PFSK-1 (cell line): ENCODE measurements at regions not wholly inside any gene's neighbourhood (a gene's known extent, or its start where the extent isn't known, plus 50 kb on each side); places are given as distances from the start of the nearest gene placed in this dataset.

Source experiments
- POLR2AphosphoS5 ChIP-seq: IDR thresholded peaks from 2 replicates; pipeline ENCODE4 v1.6.1; 2012; ENCODE audit warnings: low read depth, mild to moderate bottlenecking, control low read depth, low read length, moderate library complexity
- SIN3A ChIP-seq: IDR thresholded peaks from 2 replicates; pipeline ENCODE4 v1.6.1; 2012; ENCODE audit warnings: mild to moderate bottlenecking, low read length, moderate library complexity, borderline replicate concordance; ENCODE audit not compliant: insufficient read depth
- TAF1 ChIP-seq: IDR thresholded peaks from 2 replicates; pipeline ENCODE4 v1.6.1; 2012; ENCODE audit warnings: low read length, control low read depth, borderline replicate concordance; ENCODE audit not compliant: insufficient read depth

DNA sequence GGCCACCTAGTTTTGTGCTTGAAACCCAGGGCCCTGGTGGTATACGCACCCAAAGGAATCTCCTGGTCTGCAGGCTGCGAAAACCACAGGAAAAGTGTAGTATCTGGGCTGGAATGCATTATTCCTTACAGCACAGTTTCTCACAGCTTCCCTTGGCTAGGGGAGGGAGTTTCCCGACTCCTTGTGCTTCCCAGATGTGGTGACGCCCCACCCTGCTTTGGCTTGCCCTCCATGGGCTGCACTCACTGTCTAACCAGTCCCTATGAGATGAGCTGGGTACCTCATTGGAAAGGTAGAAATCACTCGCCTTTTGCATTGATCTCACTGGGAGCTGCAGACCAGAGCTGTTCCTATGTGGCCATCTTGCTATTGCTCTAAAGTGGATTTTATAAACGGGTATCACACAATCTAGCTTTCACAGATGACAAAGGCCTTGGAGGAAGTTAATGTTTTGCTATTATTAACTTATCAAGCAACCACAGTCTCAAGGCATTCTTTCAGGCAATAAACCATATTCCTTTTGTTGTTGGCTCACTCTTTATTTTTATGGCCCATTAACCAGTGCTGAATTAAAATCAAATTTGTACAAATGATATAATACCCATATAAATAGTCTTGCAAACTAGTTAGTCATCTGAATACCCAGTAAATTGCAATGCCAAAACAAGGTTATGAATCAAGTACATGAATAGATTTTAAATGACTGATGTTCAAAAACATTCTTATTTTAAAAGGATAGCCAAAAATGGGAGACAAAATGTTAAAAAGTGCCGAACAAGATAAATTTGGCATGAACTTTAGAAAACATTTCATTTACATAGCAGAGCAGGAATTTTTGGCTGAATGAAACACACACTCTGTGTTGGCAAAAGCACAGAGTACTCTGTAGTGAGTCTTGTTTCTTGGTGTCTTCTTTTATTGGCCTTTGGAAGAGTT, 475.4 kb upstream of the ARGLU1 start:
- no peak for TF ChIP-seq POLR2AphosphoS5
- TF ChIP-seq TAF1, result no peak
- no peak for TF ChIP-seq SIN3A
